GM12875 (cell line): ENCODE measurements at regions not wholly inside any gene's neighbourhood (a gene's known extent, or its start where the extent isn't known, plus 50 kb on each side); places are given as distances from the start of the nearest gene placed in this dataset.

Experiments used
- H3K4me3 ChIP-seq: one replicate; pipeline ENCODE4 v1.5.1; 2011; ENCODE audit warnings: low read depth, low read length, control low read depth
- TF ChIP-seq, protein P1 (sequence below): IDR thresholded peaks from 2 replicates; pipeline ENCODE4 v1.5.1; 2011; ENCODE audit warnings: low read depth, mild to moderate bottlenecking, control low read depth, inconsistent platforms, low read length, moderate library complexity, borderline replicate concordance; ENCODE audit not compliant: insufficient read depth

DNA sequence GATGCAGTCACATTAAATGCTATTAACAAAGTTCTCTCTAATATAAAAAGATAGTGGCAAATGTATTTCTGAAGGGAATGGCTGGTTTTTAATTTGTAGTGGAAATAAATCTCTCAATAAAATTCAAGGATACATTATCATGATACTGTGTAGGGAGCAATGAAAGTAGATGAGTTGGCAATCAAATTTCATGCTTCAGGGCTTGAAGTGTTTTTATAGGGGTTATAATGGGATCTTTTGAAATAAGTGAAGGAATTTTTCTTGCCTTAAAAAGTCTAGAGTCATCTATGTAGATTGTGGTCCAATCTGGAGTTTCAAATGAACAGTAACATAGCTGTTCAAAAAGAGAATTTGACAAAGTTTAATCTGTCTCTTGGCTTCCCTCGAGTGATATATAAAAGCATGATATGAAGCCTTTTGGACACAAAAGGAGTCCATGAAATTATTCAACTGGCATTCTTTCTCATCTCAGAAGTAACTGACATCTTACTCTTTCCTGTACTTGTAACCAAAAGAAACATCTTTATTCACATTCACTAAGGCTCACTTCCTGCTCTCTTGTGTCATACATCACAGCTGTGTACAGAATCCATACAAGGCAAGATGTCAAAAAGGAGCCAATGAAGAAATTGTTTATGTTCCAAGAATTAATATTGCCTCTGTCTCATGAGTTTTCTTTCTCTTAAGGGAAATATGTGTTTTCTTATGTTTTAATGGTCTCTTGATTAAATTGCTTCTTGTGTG, 591.0 kb upstream of the GJE1 start:
- TF ChIP-seq, protein P1, sequence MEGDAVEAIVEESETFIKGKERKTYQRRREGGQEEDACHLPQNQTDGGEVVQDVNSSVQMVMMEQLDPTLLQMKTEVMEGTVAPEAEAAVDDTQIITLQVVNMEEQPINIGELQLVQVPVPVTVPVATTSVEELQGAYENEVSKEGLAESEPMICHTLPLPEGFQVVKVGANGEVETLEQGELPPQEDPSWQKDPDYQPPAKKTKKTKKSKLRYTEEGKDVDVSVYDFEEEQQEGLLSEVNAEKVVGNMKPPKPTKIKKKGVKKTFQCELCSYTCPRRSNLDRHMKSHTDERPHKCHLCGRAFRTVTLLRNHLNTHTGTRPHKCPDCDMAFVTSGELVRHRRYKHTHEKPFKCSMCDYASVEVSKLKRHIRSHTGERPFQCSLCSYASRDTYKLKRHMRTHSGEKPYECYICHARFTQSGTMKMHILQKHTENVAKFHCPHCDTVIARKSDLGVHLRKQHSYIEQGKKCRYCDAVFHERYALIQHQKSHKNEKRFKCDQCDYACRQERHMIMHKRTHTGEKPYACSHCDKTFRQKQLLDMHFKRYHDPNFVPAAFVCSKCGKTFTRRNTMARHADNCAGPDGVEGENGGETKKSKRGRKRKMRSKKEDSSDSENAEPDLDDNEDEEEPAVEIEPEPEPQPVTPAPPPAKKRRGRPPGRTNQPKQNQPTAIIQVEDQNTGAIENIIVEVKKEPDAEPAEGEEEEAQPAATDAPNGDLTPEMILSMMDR, result no peak
- no peak overlapping the region for H3K4me3 ChIP-seq

DNA sequence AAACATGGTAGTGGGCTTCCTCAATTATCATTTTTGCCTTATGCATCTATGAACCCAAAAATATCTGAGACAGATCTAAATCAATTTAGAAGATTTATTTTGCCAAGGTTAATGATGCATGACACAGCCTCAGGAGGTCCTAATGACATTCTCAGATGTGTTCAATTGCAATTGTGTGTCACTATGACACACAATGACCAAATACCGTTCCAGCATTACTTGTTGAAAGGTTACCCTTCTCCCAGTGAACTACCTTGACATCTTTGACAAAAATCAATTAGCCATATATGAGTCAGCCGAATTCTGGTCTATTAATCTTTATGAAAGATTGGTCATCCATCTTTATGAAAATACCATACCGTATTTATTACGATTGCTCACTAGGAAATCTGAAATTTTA, 592.5 kb upstream of the GJE1 start:
- TF ChIP-seq, protein P1, result no peak
- H3K4me3 ChIP-seq, result no peak overlapping the region

DNA sequence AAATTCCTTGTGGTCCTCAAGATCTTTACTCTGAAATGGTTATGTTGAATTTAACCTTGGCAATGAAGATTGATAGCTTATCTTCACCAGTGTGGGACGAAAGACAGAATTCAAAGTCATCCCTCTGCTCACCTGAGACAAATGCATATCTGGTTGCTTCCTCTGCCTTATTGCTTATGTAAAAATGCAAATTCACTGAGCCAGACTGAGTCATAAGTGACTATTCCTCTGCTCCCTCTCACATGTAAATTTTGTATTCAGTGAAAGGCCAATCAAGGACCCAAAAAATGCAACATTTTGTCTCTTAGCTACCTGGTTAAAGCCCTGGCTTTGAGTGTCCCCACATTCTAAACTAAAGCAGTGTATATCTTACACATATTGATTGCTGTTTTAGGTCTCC, 593.1 kb upstream of the GJE1 start:
- TF ChIP-seq, protein P1, result no peak

DNA sequence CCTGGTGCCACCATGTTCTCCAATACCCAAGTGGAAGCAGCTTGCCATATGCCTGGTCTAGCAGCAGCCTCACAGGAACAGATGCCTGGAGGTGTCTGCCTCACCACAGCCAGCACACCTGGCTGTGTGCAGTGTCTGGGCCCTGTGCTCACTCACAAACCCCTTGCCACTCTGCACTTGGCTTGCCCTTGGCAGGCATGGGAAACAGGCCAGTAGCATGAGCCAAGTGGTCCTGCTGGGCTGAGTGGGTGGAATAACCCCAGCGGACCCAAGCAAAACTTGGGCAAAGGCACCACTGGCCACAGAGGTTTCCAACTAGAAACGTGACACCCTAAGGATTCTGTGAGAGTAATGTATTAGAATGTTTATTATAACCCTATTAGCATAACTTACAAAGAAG, 600.5 kb upstream of the GJE1 start:
- TF ChIP-seq, protein P1, result no peak

More for the DNA sequence above, 593.1 kb upstream of the GJE1 start:
- H3K4me3 ChIP-seq, result no peak overlapping the region

DNA sequence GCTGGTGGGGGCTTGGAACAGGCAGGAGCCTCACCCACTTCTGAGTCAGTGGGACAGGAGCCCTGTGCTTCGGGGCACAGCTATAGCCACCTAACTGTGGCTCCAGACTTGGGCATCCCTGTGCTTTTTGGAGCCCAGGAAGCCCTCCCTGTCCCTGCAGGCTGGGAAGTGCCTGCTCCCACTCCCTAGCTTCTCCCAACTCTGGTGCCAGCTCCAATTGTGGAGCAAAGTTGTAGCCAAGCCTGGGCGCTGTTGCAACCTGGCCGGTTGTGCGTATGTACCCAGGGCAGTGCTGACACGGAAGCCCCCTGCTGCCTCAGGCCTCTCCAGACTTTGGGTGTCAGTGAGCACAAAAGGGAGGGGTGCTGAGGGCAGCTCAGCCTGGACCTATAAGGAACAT, 601.7 kb upstream of the GJE1 start:
- TF ChIP-seq, protein P1, result no peak

More for the DNA sequence above, 600.5 kb upstream of the GJE1 start:
- H3K4me3 ChIP-seq, result no peak overlapping the region

DNA sequence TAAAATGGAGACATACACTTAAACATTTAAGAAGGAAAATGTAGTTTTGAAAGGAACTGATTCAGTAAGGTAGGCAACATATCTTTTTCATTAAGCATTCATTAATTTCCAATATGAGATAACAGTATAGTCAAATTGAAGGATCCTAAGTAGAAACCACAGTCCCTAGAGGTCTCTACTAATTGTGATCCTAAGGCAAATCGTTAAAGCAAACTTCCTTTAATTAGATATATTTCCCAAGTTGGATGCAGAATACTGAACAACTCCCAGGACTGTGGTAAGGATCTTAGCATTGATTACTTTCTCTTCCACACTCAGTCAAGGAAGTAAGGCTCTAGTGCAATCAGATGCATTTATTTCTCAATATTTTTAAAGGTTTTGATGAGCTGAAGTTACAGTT, 604.1 kb upstream of the GJE1 start:
- TF ChIP-seq, protein P1, result no peak
- H3K4me3 ChIP-seq, result no peak overlapping the region

More for the DNA sequence above, 601.7 kb upstream of the GJE1 start:
- H3K4me3 ChIP-seq, result no peak overlapping the region

DNA sequence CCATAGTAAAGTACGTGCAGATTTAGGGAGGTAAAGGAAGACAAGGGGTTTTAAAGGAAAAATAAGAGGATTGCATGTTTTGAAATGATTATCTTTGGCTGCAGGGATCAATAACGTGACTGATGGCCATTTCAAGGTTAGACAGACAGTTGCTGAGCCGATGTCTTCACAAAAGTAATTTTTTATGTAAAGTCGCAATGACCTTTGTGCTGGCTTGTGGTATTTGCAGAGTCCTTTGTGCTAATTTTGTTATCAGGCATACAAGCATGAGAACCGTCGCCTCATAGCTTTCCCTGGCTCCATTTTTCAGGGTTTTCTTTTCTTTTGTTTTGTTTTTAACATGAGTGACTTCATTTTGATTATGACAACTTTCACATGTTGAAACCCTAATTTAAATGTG, 605.7 kb upstream of the GJE1 start:
- H3K4me3 ChIP-seq, result no peak overlapping the region
- TF ChIP-seq, protein P1, result no peak
